GM13976 (cell line): ENCODE measurements at regions not wholly inside any gene's neighbourhood (a gene's known extent, or its start where the extent isn't known, plus 50 kb on each side); places are given as distances from the start of the nearest gene placed in this dataset.

ENCODE experiments used
- DNase-seq: peaks from one replicate; pipeline ENCODE4 v3.0.0; 2012; ENCODE audit warnings: low spot score
- in situ Hi-C: fragments of 300-500 bp; cut with MboI; formaldehyde crosslinking; loops from one replicate; pipeline ENCODE4 v1.12.0; 2022; ENCODE audit warnings: low sequenced_read_pairs, mixed read lengths, inconsistent platforms; ENCODE audit not compliant: unreplicated experiment
- TF ChIP-seq, protein P1 (sequence below): IDR thresholded peaks from 2 replicates; pipeline ENCODE4 v1.5.1; 2012; ENCODE audit warnings: borderline replicate concordance, mild to moderate bottlenecking; ENCODE audit not compliant: insufficient read depth; ENCODE audit errors: extremely low read depth, missing control alignments, control extremely low read depth

DNA sequence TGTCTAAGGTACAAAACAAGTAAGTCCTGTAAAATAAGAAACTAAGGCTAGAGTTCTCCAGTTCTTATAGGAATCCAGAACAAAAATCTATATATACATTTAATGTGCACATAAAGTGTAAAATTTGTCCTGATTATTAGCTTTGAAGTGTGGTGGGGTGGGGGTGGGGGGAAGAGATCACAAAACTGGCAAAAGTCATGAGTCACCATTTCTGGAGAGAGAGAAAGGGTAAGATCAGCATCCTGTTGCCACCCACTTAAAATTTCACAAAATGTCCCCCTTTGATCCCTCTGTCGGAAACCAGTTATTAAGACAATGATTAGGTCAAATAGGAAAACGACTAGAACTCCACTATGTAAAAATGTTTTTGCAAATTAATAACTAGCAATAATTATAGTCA is 482.0 kb upstream of the POU3F2 start:
- in situ Hi-C loops, result no loop called here
- DNase-seq, result no peak
- TF ChIP-seq, protein P1, sequence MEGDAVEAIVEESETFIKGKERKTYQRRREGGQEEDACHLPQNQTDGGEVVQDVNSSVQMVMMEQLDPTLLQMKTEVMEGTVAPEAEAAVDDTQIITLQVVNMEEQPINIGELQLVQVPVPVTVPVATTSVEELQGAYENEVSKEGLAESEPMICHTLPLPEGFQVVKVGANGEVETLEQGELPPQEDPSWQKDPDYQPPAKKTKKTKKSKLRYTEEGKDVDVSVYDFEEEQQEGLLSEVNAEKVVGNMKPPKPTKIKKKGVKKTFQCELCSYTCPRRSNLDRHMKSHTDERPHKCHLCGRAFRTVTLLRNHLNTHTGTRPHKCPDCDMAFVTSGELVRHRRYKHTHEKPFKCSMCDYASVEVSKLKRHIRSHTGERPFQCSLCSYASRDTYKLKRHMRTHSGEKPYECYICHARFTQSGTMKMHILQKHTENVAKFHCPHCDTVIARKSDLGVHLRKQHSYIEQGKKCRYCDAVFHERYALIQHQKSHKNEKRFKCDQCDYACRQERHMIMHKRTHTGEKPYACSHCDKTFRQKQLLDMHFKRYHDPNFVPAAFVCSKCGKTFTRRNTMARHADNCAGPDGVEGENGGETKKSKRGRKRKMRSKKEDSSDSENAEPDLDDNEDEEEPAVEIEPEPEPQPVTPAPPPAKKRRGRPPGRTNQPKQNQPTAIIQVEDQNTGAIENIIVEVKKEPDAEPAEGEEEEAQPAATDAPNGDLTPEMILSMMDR, result no peak

DNA sequence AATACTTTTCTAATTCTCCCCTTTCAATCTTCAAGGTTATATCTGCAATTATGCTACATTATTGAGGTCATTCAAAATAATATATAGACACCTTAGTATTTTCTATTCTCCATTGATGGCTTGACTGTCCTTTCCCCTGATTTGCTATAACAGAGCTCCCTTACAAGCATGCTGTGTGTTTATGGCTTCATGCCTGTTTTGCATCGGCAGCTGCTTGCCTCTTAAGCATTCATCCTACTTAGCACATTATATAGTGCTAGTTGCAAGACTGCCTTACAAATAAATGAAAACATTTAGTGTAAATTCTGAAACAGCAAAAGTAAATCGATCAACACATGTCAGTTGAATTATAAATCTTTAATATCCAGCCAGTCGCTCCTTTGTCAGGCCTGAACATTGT is 476.2 kb upstream of the POU3F2 start:
- TF ChIP-seq, protein P1, result no peak
- no peak for DNase-seq
- in situ Hi-C loops, result no loop called here

DNA sequence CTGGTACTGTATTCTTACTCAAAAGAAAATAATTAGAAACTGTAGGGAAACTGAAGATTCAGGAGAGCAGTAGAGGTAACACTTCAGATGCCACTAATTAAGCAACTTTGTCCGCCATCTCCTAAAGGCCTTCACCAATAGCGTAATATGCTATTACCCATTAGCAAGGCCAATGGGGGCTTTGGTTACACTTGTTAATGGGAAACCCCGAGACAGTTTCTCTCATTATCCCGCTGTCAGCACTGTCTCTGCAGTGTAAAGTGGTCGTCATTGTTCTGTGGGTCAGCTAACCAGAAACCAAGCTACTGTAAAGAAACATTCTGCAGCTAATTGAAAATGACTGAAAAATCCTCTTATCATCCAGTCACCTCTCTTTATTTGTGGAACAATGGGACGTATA is 468.0 kb upstream of the POU3F2 start:
- in situ Hi-C loops, result no loop called here
- DNase-seq, result no peak
- TF ChIP-seq, protein P1, result no peak

DNA sequence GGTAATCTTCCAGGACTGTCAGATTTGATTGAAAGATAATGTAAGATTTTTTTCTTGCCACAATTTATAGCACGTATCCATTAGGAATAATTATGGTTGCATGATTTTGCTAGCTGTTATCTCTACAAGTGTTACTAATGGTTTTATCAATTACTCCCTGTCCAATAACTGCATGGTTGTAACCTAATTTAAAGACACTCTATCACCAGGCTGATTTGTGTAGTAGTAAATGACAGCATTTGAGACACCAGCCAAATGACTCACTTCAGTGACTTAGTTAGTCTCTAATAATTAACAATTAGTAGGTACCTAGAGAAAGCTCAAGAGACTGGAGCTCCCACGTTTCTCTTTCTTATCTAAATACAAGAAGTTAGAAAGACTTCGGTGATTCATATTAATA is 453.8 kb upstream of the POU3F2 start:
- TF ChIP-seq, protein P1, result no peak
- no peak for DNase-seq
- in situ Hi-C loops, result no loop called here

- TF ChIP-seq, protein P1, result no peak
- in situ Hi-C loops, result no loop called here
- no peak for DNase-seq
Measured at GRCh38 chr6:98382246-98382645, 452.1 kb upstream of the POU3F2 start.

DNA sequence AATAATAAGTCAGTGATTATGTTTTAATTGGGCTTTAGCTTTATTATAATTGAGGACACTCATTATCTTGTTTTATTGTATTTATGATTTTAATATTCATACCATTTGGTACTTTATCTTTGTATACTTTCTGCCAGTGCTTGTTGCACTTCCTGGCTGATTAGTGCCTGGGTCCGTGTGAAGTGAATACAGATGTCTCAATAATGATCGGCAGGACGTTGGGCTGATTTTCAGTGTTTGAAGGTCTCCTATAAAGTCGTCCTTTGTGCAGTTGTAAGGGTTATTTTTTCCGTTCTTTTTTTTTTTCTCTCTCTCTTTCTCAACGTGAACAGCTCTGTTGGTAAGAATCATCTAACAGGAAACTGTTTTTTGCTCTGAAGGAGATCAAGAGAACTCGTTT is 450.0 kb upstream of the POU3F2 start:
- TF ChIP-seq, protein P1, result no peak
- in situ Hi-C loops, result no loop called here

DNA sequence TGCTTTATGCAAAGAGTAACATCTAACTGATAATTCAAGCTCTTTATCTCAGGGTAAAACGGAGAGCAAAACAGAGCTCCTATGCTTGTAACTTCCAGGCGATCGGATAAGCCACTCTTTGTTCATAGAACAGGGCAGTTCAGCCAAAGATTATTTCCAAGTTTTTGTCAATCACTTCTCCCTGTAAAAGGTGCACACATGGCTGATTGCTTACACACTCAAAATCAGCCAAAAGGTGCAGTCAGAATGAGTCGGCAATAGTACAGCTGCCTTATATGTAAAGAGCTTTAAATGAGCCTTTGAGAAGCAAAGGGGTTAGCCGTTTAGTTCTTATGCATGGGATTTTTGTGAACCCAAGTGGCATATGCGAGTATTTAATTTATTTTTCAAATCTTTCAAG is 449.6 kb upstream of the POU3F2 start:
- in situ Hi-C loops, result no loop called here
- no peak for DNase-seq
- TF ChIP-seq, protein P1, result no peak

More for the DNA sequence above, 450.0 kb upstream of the POU3F2 start:
- no peak for DNase-seq
